H9 (cell line): ENCODE measurements at regions not wholly inside any gene's neighbourhood (a gene's known extent, or its start where the extent isn't known, plus 50 kb on each side); places are given as distances from the start of the nearest gene placed in this dataset.
"Not testable (repeated sequence)": the region's sequence is repeated elsewhere in the genome, so short reads cannot be mapped to it uniquely, and the experiment has no call there.

Experiments used
- DNase-seq: peaks from one replicate; pipeline ENCODE4 v3.0.0-alpha.2; 2017
- H2AFZ ChIP-seq: one replicate; pipeline ENCODE4 v1.6.1; 2013; ENCODE audit warnings: mild to moderate bottlenecking, low read length, control low read depth, moderate library complexity
- H2AK5ac ChIP-seq: 2 replicates; pipeline ENCODE4 v1.6.1; 2013; ENCODE audit warnings: low read length, control low read depth, mixed read lengths; ENCODE audit not compliant: insufficient read length
- H2BK120ac ChIP-seq: one replicate; pipeline ENCODE4 v1.6.1; 2013; ENCODE audit warnings: low read depth, mild to moderate bottlenecking, low read length, control low read depth, inconsistent platforms; ENCODE audit not compliant: poor library complexity, severe bottlenecking
- H2BK12ac ChIP-seq: 2 replicates; pipeline ENCODE4 v1.6.1; 2013; ENCODE audit warnings: low read length, control low read depth, mixed read lengths, low read depth; ENCODE audit not compliant: insufficient read length
- H2BK15ac ChIP-seq: 2 replicates; pipeline ENCODE4 v1.6.1; 2013; ENCODE audit warnings: low read depth, low read length, control low read depth
- H2BK20ac ChIP-seq: one replicate; pipeline ENCODE4 v1.6.1; 2013; ENCODE audit warnings: low read depth, mild to moderate bottlenecking, low read length, control low read depth, inconsistent platforms; ENCODE audit not compliant: poor library complexity, severe bottlenecking
- H2BK5ac ChIP-seq: 2 replicates; pipeline ENCODE4 v1.6.1; 2013; ENCODE audit warnings: low read length, control low read depth, mixed read lengths; ENCODE audit not compliant: insufficient read length
- H3K14ac ChIP-seq: 2 replicates; pipeline ENCODE4 v1.6.1; 2013; ENCODE audit warnings: low read length, control low read depth; ENCODE audit not compliant: insufficient read depth
- H3K18ac ChIP-seq: 2 replicates; pipeline ENCODE4 v1.6.1; 2013; ENCODE audit warnings: low read depth, mild to moderate bottlenecking, mixed read lengths, low read length, control low read depth; ENCODE audit not compliant: insufficient read length
- H3K23ac ChIP-seq: 2 replicates; pipeline ENCODE4 v1.6.1; 2013; ENCODE audit warnings: low read length, control low read depth, mixed read lengths, low read depth; ENCODE audit not compliant: insufficient read length
- H3K23me2 ChIP-seq: 2 replicates; pipeline ENCODE4 v1.6.1; 2013; ENCODE audit warnings: low read depth, mild to moderate bottlenecking, mixed read lengths, low read length, control low read depth; ENCODE audit not compliant: insufficient read length, poor library complexity, severe bottlenecking
- H3K27ac ChIP-seq: 2 replicates; pipeline ENCODE4 v1.5.1; 2013; ENCODE audit warnings: low read length, control low read depth, mixed read lengths, low read depth; ENCODE audit not compliant: insufficient read length
- H3K27me3 ChIP-seq: 2 replicates; pipeline ENCODE4 v1.6.1; 2013; ENCODE audit warnings: low read length, control low read depth, inconsistent platforms; ENCODE audit not compliant: insufficient read depth
- H3K4ac ChIP-seq: 2 replicates; pipeline ENCODE4 v1.6.1; 2013; ENCODE audit warnings: low read depth, mild to moderate bottlenecking, control low read depth, inconsistent platforms, low read length, moderate library complexity
- H3K4me1 ChIP-seq: 2 replicates; pipeline ENCODE4 v1.6.1; 2013; ENCODE audit warnings: low read length, control low read depth, inconsistent platforms; ENCODE audit not compliant: insufficient read depth
- H3K4me2 ChIP-seq: 2 replicates; pipeline ENCODE4 v1.6.1; 2013; ENCODE audit warnings: low read length, control low read depth, mixed read lengths; ENCODE audit not compliant: insufficient read length, insufficient read depth
- H3K56ac ChIP-seq: 2 replicates; pipeline ENCODE4 v1.6.1; 2013; ENCODE audit warnings: low read depth, mild to moderate bottlenecking, mixed read lengths, low read length, control low read depth; ENCODE audit not compliant: insufficient read length
- H3K79me1 ChIP-seq: 2 replicates; pipeline ENCODE4 v1.6.1; 2013; ENCODE audit warnings: low read depth, mild to moderate bottlenecking, moderate library complexity, low read length, control low read depth, inconsistent platforms; ENCODE audit not compliant: insufficient read depth, poor library complexity, severe bottlenecking
- H3K79me2 ChIP-seq: 2 replicates; pipeline ENCODE4 v1.6.1; 2013; ENCODE audit warnings: low read length, control low read depth, inconsistent platforms; ENCODE audit not compliant: insufficient read depth
- H3K9ac ChIP-seq: 2 replicates; pipeline ENCODE4 v1.6.1; 2013; ENCODE audit warnings: low read length, control low read depth, mixed read lengths; ENCODE audit not compliant: insufficient read length; ENCODE audit errors: extremely low read depth
- H3K9me3 ChIP-seq: one replicate; pipeline ENCODE4 v1.6.1; 2013; ENCODE audit warnings: low read depth, low read length, inconsistent platforms; ENCODE audit not compliant: control insufficient read depth
- H3T11ph ChIP-seq: one replicate; pipeline ENCODE4 v1.6.1; 2013; ENCODE audit warnings: mild to moderate bottlenecking, low read length, control low read depth, inconsistent platforms
- H4K20me1 ChIP-seq: one replicate; pipeline ENCODE4 v1.6.1; 2013; ENCODE audit not compliant: control insufficient read depth, insufficient read length, insufficient read depth
- H4K5ac ChIP-seq: 2 replicates; pipeline ENCODE4 v1.6.1; 2013; ENCODE audit warnings: low read depth, mild to moderate bottlenecking, mixed read lengths, low read length, control low read depth; ENCODE audit not compliant: insufficient read length
- H4K8ac ChIP-seq: replicated peaks from 2 replicates; pipeline ENCODE4 v1.6.1; 2013; ENCODE audit warnings: low read length, control low read depth, mixed read lengths, low read depth; ENCODE audit not compliant: insufficient read length
- H4K91ac ChIP-seq: 2 replicates; pipeline ENCODE4 v1.6.1; 2013; ENCODE audit warnings: low read depth, mild to moderate bottlenecking, moderate library complexity, mixed read lengths, low read length, control low read depth; ENCODE audit not compliant: insufficient read length
- H3K27ac Mint-ChIP-seq, 3 experiments: 2 replicates in 2 of 3; 3 replicates in 1 of 3; pipeline ENCODE4 v1.8.0; 2020 to 2021; ENCODE audit warnings: mixed read lengths in 3 of 3, mild to moderate bottlenecking in 1 of 3, moderate library complexity in 1 of 3
- H3K27me3 Mint-ChIP-seq: 2 replicates; pipeline ENCODE4 v1.8.0; 2021; ENCODE audit warnings: low read depth, mild to moderate bottlenecking, moderate library complexity, mixed read lengths
- H3K36me3 Mint-ChIP-seq, 3 experiments: 2 replicates in 2 of 3; 3 replicates in 1 of 3; pipeline ENCODE4 v1.8.0; 2020 to 2021; ENCODE audit warnings: low read depth in 3 of 3, mixed read lengths in 3 of 3; ENCODE audit not compliant: insufficient read depth in 1 of 3
- H3K4me1 Mint-ChIP-seq, 2 experiments: 2 replicates each; pipeline ENCODE4 v1.8.0; 2020; ENCODE audit warnings: mixed read lengths in 2 of 2
- H3K4me3 Mint-ChIP-seq, 2 experiments: 2 replicates in 1 of 2; 3 replicates in 1 of 2; pipeline ENCODE4 v1.8.0; 2020 to 2021; ENCODE audit warnings: mild to moderate bottlenecking in 2 of 2, mixed read lengths in 2 of 2, moderate library complexity in 1 of 2
- H3K9me3 Mint-ChIP-seq, 2 experiments: 2 replicates in 1 of 2; 3 replicates in 1 of 2; pipeline ENCODE4 v1.8.0; 2020; ENCODE audit warnings: mild to moderate bottlenecking in 2 of 2, mixed read lengths in 2 of 2, moderate library complexity in 1 of 2
- WGBS: extraction: QIAGEN DNeasy Blood & Tissue Kit; methylation state at CpG from one replicate; pipeline ENCODE4 v1.1.7; 2013; ENCODE audit warnings: missing lambda C conversion rate, low lambda C conversion rate, mixed read lengths; ENCODE audit not compliant: insufficient read length; ENCODE audit errors: extremely low coverage; 5-methylcytosine and 5-hydroxymethylcytosine counted together
- TF ChIP-seq, protein P1 (sequence below): fragments of 200-600 bp; sonication (generic); conservative IDR thresholded peaks from 3 replicates; pipeline ENCODE4 v1.8.0; 2021; ENCODE audit warnings: antibody characterized with exemption, mild to moderate bottlenecking

GRCh38 chr12:88810806-88811205, 230.5 kb upstream of the KITLG start:
- Histone ChIP-seq H3K4me1 (no peaks in the 10 kb centered on the region), H2BK12ac (no peak overlapping the region), H2BK120ac (no peak overlapping the region), H2BK20ac (no peak overlapping the region), H3T11ph (no peak overlapping the region), H3K4ac (no peak overlapping the region), H3K79me2 (no peaks in the 10 kb centered on the region), H3K14ac (no peak overlapping the region), H3K23ac (no peak overlapping the region), H2AFZ (no peak overlapping the region), H3K4me2 (no peak overlapping the region), H4K20me1 (no peaks in the 10 kb centered on the region), H3K9me3 (no peaks in the 10 kb centered on the region), H4K5ac (no peak overlapping the region), H3K18ac (no peak overlapping the region), H2BK5ac (no peak overlapping the region), H3K23me2 (no peaks in the 10 kb centered on the region), H3K79me1 (no peaks in the 10 kb centered on the region), H2BK15ac (no peak overlapping the region), H3K27me3 (no peaks in the 10 kb centered on the region), H2AK5ac (no peak overlapping the region), H3K27ac (no peak overlapping the region), H3K9ac (no peak overlapping the region), H3K56ac (no peak overlapping the region), H4K91ac (no peak overlapping the region), H4K8ac (no peak overlapping the region)
- Mint-ChIP-seq H3K36me3 (no peaks in the 10 kb centered on the region), H3K27me3 (no peaks in the 10 kb centered on the region), H3K4me1 (peaks cover 3 to 4% of the 10 kb centered on the region in 2 experiments; a peak in 2 of 4 replicates), H3K27ac (no peak overlapping the region), H3K9me3 (0 out of 5 replicates have a peak, but pooled peaks cover 0 to 1% of the 10 kb centered on the region in 2 experiments), H3K4me3 (no peak overlapping the region)
- WGBS, result no CpG with 5 or more reads among the region's 1 CpG
- TF ChIP-seq, protein P1, sequence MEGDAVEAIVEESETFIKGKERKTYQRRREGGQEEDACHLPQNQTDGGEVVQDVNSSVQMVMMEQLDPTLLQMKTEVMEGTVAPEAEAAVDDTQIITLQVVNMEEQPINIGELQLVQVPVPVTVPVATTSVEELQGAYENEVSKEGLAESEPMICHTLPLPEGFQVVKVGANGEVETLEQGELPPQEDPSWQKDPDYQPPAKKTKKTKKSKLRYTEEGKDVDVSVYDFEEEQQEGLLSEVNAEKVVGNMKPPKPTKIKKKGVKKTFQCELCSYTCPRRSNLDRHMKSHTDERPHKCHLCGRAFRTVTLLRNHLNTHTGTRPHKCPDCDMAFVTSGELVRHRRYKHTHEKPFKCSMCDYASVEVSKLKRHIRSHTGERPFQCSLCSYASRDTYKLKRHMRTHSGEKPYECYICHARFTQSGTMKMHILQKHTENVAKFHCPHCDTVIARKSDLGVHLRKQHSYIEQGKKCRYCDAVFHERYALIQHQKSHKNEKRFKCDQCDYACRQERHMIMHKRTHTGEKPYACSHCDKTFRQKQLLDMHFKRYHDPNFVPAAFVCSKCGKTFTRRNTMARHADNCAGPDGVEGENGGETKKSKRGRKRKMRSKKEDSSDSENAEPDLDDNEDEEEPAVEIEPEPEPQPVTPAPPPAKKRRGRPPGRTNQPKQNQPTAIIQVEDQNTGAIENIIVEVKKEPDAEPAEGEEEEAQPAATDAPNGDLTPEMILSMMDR, result no peak
- DNase-seq, result no peak

- H4K20me1 ChIP-seq, H4K8ac ChIP-seq, H3K9me3 ChIP-seq, H3K4ac ChIP-seq, H3K56ac ChIP-seq, H3K4me3 Mint-ChIP-seq, H3K79me1 ChIP-seq, H3K9me3 Mint-ChIP-seq, H3K4me1 Mint-ChIP-seq, H3K27me3 ChIP-seq, H4K91ac ChIP-seq, H3K79me2 ChIP-seq, H3K9ac ChIP-seq, H2BK120ac ChIP-seq, H3K36me3 Mint-ChIP-seq, H3K4me2 ChIP-seq, H2AFZ ChIP-seq, H3K27ac Mint-ChIP-seq, H2BK20ac ChIP-seq, H2BK15ac ChIP-seq, H3K18ac ChIP-seq, DNase-seq, H3K23me2 ChIP-seq, H3K23ac ChIP-seq, H2BK12ac ChIP-seq, H3K27me3 Mint-ChIP-seq, H4K5ac ChIP-seq, H2BK5ac ChIP-seq, H3K14ac ChIP-seq, H3K4me1 ChIP-seq, H3T11ph ChIP-seq, H3K27ac ChIP-seq, H2AK5ac ChIP-seq: not testable (repeated sequence)
- no CpG with 5 or more reads among the region's 1 CpG for WGBS
Measured at GRCh38 chr12:88809841-88810240, 229.6 kb upstream of the KITLG start.
